ENCODE measurements at regions not wholly inside any gene's neighbourhood (a gene's known extent, or its start where the extent isn't known, plus 50 kb on each side); places are given as distances from the start of the nearest gene placed in this dataset.
"Not testable (repeated sequence)": the region's sequence is repeated elsewhere in the genome, so short reads cannot be mapped to it uniquely, and the experiment has no call there.

DNA sequence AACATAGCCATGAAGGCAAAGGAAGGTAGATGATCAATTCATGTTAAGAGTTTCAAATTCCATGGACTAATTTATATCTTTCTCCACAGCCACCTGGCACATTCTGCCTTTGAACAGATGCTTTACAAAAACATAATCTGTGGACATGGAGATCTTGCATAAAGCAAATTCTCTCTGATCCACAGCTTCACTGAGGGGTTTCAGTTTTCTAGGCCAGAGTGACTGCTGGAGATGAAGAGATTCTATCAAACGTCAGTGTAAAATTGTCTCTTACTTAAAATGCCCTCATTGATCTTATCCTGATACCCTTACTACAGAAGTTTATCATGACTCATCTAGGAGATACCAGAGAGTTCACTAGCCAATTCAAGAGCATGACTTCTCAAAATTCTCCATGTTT is 291.6 kb downstream of the DAD1 start:
- no peak overlapping the region for H3K27ac Mint-ChIP-seq
- H3K9me3 Mint-ChIP-seq: no peaks in the 10 kb centered on the region
- intact Hi-C loops (cut with micrococcal nuclease): no loop called here
- no peaks in the 10 kb centered on the region for H3K4me1 Mint-ChIP-seq (ENCODE audit: low read depth)
- H3K4me3 Mint-ChIP-seq (ENCODE audit: low read depth): no peak overlapping the region
- H3K36me3 Mint-ChIP-seq (ENCODE audit: low read depth): no peaks in the 10 kb centered on the region
- H3K27me3 Mint-ChIP-seq (ENCODE audit: low read depth): no peaks in the 10 kb centered on the region
- DNase-seq (ENCODE audit: low spot score): no peak

DNA sequence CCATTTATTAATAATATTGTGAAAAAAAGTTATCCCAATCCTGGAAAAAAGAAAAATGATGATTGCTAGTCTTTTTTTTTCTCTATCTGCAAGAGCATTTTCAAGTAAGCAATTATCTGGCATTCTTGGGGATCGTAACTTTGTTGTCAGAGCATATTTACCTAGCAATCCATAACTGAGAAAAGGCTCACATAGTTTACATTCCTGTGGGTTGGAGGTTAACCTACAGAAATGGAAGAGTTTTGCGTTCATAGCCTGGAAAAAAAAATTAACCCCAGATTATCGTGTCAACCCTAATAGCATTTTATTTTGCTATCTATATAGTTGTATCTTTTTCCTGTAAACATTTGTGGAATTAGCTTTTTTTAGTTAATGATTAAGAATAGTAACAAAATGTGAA is 292.3 kb downstream of the DAD1 start:
- Mint-ChIP-seq H3K4me3 (ENCODE audit: low read depth) (no peak overlapping the region), H3K27me3 (ENCODE audit: low read depth) (no peaks in the 10 kb centered on the region), H3K27ac (no peak overlapping the region), H3K36me3 (ENCODE audit: low read depth) (no peaks in the 10 kb centered on the region), H3K9me3 (no peaks in the 10 kb centered on the region), H3K4me1 (ENCODE audit: low read depth) (no peaks in the 10 kb centered on the region)
- DNase-seq (ENCODE audit: low spot score): no peak
- intact Hi-C loops (cut with micrococcal nuclease): no loop called here

DNA sequence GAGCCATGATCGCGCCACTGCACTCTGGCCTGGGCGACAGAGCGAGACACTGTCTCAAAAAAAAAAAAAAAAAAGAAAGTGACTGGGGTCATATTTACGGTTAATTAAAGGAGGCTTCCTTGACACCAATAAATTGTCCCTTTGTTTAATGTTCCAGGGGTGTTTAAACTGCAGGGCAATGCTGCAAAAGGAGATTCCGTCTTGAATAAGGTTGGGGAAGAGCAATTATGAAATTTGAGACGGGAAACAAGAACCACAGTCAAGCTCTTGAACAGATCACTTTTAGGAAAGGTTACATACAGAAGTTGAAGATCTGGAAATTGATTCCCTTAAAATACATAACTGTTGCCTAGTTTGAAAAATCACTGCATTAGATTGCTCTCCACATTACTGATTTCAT is 292.9 kb downstream of the DAD1 start:
- H3K4me1 Mint-ChIP-seq (ENCODE audit: low read depth): no peaks in the 10 kb centered on the region
- no peak overlapping the region for H3K4me3 Mint-ChIP-seq (ENCODE audit: low read depth)
- intact Hi-C loops (cut with micrococcal nuclease): no loop called here
- no peaks in the 10 kb centered on the region for H3K27me3 Mint-ChIP-seq (ENCODE audit: low read depth)
- no peak overlapping the region for H3K27ac Mint-ChIP-seq
- H3K36me3 Mint-ChIP-seq (ENCODE audit: low read depth): no peaks in the 10 kb centered on the region
- no peaks in the 10 kb centered on the region for H3K9me3 Mint-ChIP-seq
- no peak for DNase-seq (ENCODE audit: low spot score)

DNA sequence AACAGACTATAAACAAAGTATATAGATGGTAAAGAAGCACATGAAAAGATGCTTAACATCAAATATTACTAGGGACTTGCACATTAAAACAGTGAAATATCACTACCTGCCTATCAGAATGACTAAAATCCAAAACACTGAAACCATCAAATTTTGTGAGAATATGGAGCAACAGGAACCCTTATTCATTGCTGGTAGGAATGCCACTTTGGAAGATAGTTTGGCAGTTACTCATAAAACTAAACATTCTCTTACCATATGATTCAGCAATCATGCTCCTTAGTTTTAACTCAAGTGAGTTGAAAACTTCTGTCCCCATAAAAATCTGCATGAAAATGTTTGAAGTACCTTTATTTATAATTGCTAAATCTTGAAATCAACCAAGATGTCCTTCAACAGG is 297.6 kb downstream of the DAD1 start:
- H3K9me3 Mint-ChIP-seq: no peaks in the 10 kb centered on the region
- no peaks in the 10 kb centered on the region for H3K27me3 Mint-ChIP-seq (ENCODE audit: low read depth)
- DNase-seq (ENCODE audit: low spot score): no peak
- H3K27ac Mint-ChIP-seq: no peak overlapping the region
- no peaks in the 10 kb centered on the region for H3K4me1 Mint-ChIP-seq (ENCODE audit: low read depth)
- H3K4me3 Mint-ChIP-seq (ENCODE audit: low read depth): no peak overlapping the region
- intact Hi-C loops (cut with micrococcal nuclease): no loop called here
- no peaks in the 10 kb centered on the region for H3K36me3 Mint-ChIP-seq (ENCODE audit: low read depth)

DNA sequence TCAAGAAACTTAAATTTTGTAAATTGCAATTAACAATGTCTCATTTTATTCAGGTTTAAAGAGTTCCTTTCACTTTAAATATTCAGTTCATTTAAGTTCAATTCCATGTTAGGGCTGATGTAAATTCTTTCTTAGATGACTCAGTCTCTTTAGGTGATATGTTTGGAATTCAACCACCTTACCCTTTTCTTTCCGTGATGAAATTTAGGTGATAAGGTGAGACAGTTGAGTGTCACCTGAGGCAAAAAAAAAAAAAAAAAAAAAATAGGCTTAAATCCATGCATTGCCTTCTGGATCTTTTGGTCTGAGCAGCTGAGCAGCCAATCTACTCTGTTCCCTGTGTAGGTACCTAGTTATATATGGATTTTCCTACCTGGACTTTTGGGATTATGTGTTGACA is 299.5 kb downstream of the DAD1 start:
- intact Hi-C loops (cut with micrococcal nuclease): no loop called here
- Mint-ChIP-seq H3K4me3 (ENCODE audit: low read depth) (no peak overlapping the region), H3K36me3 (ENCODE audit: low read depth) (no peaks in the 10 kb centered on the region), H3K9me3 (no peaks in the 10 kb centered on the region), H3K27ac (no peak overlapping the region), H3K27me3 (ENCODE audit: low read depth) (no peaks in the 10 kb centered on the region), H3K4me1 (ENCODE audit: low read depth) (no peaks in the 10 kb centered on the region)
- no peak for DNase-seq (ENCODE audit: low spot score)

DNA sequence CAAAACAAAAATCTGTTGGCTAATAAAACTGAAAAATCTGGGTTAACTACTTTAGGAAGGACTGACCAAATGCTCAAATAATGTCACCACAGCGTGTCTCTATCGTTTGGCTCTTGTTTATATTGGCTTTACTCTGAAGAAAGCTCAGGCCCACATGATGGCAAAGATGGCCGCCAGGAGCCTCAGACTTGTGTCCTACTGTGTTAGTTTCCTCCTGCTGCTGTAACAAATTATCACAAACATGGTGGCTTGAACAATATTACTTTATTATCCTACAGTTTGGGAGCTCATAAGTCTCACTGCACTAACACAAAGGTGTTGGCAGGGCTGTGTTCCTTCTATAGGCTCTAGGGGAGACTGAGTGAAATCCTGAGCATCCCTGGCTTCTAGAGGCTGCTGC is 303.0 kb downstream of the DAD1 start:
- intact Hi-C loops (cut with micrococcal nuclease): no loop called here
- no peak overlapping the region for H3K27ac Mint-ChIP-seq
- H3K27me3 Mint-ChIP-seq (ENCODE audit: low read depth): no peaks in the 10 kb centered on the region

DNA sequence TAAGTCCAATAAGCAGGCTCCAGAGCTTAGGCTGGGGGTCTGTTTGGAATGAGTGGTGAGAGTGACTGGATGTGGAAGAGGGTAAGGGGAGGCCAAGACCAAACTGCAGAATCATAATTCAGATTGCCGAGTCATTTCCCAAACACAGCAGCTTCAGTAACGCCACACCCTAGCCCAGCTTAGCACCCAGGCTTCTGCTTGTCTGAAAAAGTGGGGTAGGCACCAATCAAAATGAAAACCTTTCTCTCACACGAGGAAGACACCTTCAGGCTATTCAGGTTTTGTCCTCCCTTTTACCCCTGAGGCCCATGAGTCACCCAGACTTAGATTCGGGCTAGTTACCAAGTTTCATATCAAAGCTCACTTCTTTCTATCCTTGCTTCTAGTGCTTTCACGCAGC is 306.1 kb downstream of the DAD1 start:
- intact Hi-C loops (cut with micrococcal nuclease): no loop called here
- Mint-ChIP-seq H3K4me1 (ENCODE audit: low read depth) (peaks cover 3% of the 10 kb centered on the region), H3K9me3 (no peaks in the 10 kb centered on the region), H3K27me3 (ENCODE audit: low read depth) (no peaks in the 10 kb centered on the region), H3K27ac (no peak overlapping the region), H3K4me3 (ENCODE audit: low read depth) (no peak overlapping the region), H3K36me3 (ENCODE audit: low read depth) (no peaks in the 10 kb centered on the region)
- no peak for DNase-seq (ENCODE audit: low spot score)

More for the DNA sequence above, 303.0 kb downstream of the DAD1 start:
- DNase-seq (ENCODE audit: low spot score): no peak
- H3K4me3 Mint-ChIP-seq (ENCODE audit: low read depth): no peak overlapping the region
- H3K36me3 Mint-ChIP-seq (ENCODE audit: low read depth): no peaks in the 10 kb centered on the region
- no peaks in the 10 kb centered on the region for H3K9me3 Mint-ChIP-seq
- peaks cover 3% of the 10 kb centered on the region for H3K4me1 Mint-ChIP-seq (ENCODE audit: low read depth)

DNA sequence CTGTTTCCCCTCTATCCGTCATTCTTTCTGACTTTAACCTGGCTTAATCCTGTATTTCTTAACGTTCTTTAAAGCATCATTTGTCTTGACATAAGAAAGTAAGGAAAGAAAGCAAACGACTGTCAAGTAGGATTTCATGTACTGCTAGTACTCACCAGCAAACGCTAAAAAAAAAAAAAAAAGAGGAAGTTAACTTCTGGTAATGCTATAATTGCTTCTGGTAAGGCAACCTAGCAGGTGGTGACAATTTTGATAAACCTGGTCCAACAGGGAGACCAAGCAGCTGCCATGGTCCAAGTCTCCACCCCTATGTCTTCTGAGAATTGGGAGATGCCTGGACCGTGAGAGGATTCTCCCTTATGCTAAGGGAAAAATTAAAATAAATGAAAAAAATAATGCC is 306.6 kb downstream of the DAD1 start:
- Mint-ChIP-seq H3K9me3 (no peaks in the 10 kb centered on the region), H3K4me3 (ENCODE audit: low read depth) (no peak overlapping the region), H3K36me3 (ENCODE audit: low read depth) (no peaks in the 10 kb centered on the region), H3K27me3 (ENCODE audit: low read depth) (no peaks in the 10 kb centered on the region), H3K4me1 (ENCODE audit: low read depth) (peaks cover 3% of the 10 kb centered on the region), H3K27ac (no peak overlapping the region)
- DNase-seq (ENCODE audit: low spot score): no peak
- intact Hi-C loops (cut with micrococcal nuclease): no loop called here

DNA sequence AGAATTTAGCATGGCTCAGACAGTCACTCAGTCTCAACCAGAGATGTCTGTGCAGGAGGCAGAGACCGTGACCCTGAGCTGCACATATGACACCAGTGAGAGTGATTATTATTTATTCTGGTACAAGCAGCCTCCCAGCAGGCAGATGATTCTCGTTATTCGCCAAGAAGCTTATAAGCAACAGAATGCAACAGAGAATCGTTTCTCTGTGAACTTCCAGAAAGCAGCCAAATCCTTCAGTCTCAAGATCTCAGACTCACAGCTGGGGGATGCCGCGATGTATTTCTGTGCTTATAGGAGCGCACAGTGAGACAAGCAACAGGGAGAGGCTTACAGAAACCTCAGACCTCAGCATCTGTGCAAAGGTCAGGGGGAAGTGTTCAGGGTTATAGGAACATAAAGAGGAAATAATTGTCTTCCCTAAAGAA is 307.6 kb downstream of the DAD1 start:
- intact Hi-C loops (cut with micrococcal nuclease); DNase-seq (ENCODE audit: low spot score); H3K4me1 Mint-ChIP-seq (ENCODE audit: low read depth); H3K36me3 Mint-ChIP-seq (ENCODE audit: low read depth); H3K9me3 Mint-ChIP-seq; H3K27me3 Mint-ChIP-seq (ENCODE audit: low read depth): not testable (repeated sequence)
- Mint-ChIP-seq H3K27ac (peak overlapping the region; percentile 67), H3K4me3 (ENCODE audit: low read depth) (peak overlapping the region; percentile 82)

DNA sequence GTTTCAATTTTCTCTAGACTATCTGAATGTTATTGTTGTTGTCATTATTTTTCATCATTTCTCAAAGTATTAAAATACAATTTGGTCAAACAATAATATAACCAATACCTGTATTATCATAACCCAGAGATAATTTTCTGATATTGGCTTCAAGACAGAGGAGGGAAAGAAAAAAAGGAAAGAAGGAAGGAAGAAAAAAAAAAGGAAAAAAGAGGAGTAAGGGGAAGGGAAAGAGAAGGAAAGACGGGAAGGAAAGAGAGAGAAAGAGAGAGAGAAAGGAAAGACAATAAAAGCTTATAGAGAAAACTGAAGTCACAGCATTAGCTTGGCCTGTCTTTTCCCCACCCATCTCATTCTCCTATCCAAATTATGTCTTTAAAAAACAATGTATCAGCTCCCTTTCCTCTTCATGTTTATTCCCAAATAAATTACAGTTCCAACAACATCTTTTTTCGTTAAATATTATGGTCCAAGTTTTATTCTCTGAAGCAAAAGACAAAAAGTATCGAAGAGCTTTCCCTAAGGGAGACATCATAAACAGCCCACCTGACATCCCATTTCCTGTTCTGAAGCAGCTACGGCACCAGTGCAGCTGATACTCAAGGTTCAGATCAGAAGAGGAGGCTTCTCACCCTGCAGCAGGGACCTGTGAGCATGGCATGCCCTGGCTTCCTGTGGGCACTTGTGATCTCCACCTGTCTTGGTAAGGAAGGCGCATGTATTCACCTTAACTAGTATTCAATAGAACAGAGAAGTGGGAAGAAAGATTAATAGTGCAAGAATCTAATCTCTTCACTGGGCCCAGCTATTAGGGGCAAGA is 308.3 kb downstream of the DAD1 start:
- no peak for DNase-seq (ENCODE audit: low spot score)
- peak overlapping the region; percentile 82 for H3K4me3 Mint-ChIP-seq (ENCODE audit: low read depth)
- H3K27ac Mint-ChIP-seq: peak overlapping the region; percentile 67
- no peaks in the 10 kb centered on the region for H3K9me3 Mint-ChIP-seq
- peaks cover 3% of the 10 kb centered on the region for H3K4me1 Mint-ChIP-seq (ENCODE audit: low read depth)
- intact Hi-C loops (cut with micrococcal nuclease): no loop called here
- no peaks in the 10 kb centered on the region for H3K36me3 Mint-ChIP-seq (ENCODE audit: low read depth)
- H3K27me3 Mint-ChIP-seq (ENCODE audit: low read depth): no peaks in the 10 kb centered on the region

DNA sequence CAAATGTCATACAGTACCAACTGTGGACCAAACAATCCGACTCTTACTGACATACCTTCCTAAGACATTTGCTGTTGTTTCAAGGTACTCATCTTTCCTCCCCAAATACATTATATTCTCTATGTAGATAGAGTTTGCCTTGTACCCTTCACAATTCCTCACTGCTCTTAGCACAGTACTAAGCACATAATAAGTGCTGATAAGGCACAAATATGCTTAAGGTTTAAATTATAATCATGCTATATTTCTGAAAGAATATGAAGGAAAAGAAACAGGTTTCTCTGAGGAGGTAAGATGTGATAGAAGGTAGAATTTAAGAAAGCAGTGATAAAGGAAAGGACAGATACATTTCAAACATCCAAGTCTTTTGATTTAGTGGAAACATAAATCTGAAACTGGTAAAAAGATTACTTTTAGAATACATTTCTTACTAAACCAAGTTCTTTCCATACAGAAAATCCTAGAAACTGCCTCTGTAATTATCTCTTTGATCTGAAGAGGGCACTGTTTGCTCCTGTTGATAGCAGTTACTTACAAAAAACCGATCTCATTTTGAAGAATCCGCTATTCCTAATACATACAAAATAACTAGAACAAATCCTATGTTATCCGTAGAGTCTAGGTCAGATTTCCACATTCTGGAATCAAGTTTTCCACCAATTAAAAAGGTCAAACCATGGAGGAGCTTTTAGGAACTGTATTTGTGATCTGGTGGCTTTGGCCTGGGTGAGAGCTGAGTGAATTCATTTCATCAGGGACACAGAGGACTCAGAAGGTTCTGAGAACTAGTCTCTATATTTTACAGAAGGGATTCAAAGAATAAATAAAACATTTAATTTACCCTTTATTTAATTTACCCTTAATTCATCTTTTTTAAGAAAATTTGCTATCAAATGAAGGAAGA is 311.9 kb downstream of the DAD1 start:
- Mint-ChIP-seq H3K4me3 (ENCODE audit: low read depth) (no peak overlapping the region), H3K27ac (no peak overlapping the region), H3K4me1 (ENCODE audit: low read depth) (peaks cover 2% of the 10 kb centered on the region), H3K27me3 (ENCODE audit: low read depth) (no peaks in the 10 kb centered on the region), H3K36me3 (ENCODE audit: low read depth) (no peaks in the 10 kb centered on the region), H3K9me3 (no peaks in the 10 kb centered on the region)
- intact Hi-C loops (cut with micrococcal nuclease): loop anchor here (10.0 kb wide), 1 partner anchor 52 kb away; no protein-coding TSS in a partner anchor
- no peak for DNase-seq (ENCODE audit: low spot score)

DNA sequence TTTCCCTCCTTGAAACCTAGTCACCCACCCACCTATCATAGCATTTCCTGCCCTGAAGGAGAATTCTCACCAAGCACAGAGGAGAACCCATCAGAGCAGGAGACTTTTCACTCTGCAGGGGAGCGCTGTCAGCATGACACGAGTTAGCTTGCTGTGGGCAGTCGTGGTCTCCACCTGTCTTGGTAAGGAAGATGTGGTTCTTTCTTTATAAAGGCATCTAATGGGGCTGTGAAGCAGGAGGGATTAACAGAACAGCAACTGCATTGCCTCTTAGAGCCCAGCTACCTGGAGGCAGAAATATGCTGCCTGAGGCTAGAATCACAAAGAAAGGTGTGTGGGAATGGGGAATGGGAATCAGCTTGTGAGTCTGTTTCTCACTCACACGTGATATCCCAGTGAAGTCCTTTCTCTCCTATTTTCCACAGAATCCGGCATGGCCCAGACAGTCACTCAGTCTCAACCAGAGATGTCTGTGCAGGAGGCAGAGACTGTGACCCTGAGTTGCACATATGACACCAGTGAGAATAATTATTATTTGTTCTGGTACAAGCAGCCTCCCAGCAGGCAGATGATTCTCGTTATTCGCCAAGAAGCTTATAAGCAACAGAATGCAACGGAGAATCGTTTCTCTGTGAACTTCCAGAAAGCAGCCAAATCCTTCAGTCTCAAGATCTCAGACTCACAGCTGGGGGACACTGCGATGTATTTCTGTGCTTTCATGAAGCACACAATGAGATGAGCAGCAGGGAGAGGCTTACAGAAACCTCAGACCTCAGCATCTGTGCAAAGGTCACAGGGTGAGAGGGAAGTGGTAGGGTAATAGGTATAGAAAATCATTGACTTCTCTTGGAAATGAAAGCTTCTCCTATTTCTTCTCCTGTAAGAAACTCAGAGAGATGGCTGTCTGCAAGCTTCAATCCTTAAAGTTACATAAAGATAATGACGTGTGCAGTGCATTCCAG is 316.9 kb downstream of the DAD1 start:
- H3K36me3 Mint-ChIP-seq (ENCODE audit: low read depth): no peaks in the 10 kb centered on the region
- H3K4me1 Mint-ChIP-seq (ENCODE audit: low read depth): peaks cover 2% of the 10 kb centered on the region
- no peak for DNase-seq (ENCODE audit: low spot score)
- peak overlapping the region; percentile 42 for H3K4me3 Mint-ChIP-seq (ENCODE audit: low read depth)
- no peaks in the 10 kb centered on the region for H3K9me3 Mint-ChIP-seq
- no peaks in the 10 kb centered on the region for H3K27me3 Mint-ChIP-seq (ENCODE audit: low read depth)
- H3K27ac Mint-ChIP-seq: peak overlapping the region; percentile 55
- intact Hi-C loops (cut with micrococcal nuclease): loop anchor here (10.0 kb wide), 1 partner anchor 47 kb away; no protein-coding TSS in a partner anchor
